Stimulated activated CD8-positive, alpha-beta memory T cell treated with anti-CD3 and anti-CD28 coated beads, Interleukin-12 subunit alpha, Interleukin-12 subunit beta, amount 100 ng/mL, for 4 hours (primary cell): ENCODE measurements at regions not wholly inside any gene's neighbourhood (a gene's known extent, or its start where the extent isn't known, plus 50 kb on each side); places are given as distances from the start of the nearest gene placed in this dataset.

Source experiments
- DNase-seq: peaks from one replicate; pipeline ENCODE4 v3.0.0-alpha.2; 2020; ENCODE audit warnings: low read depth

- DNase-seq = no peak
These were observed 64.9 kb upstream of the MVB12B start for GRCh38 chr9:126261584-126262356.

GRCh38 chr9:126262738-126263137, 63.9 kb upstream of the MVB12B start:
- DNase-seq = no peak

GRCh38 chr9:126270556-126270955, 56.1 kb upstream of the MVB12B start:
- no peak for DNase-seq

GRCh38 chr9:126275386-126276001, 51.1 kb upstream of the MVB12B start:
- no peak for DNase-seq

GRCh38 chr9:126276056-126276728, 50.4 kb upstream of the MVB12B start:
- DNase-seq = no peak
